Sciatic nerve (tissue), 2 donors: ENCODE measurements at regions not wholly inside any gene's neighbourhood (a gene's known extent, or its start where the extent isn't known, plus 50 kb on each side); places are given as distances from the start of the nearest gene placed in this dataset.
"Not testable (repeated sequence)": the region's sequence is repeated elsewhere in the genome, so short reads cannot be mapped to it uniquely, and the experiment has no call there.

ENCODE experiments used
- ATAC-seq: fragments of 200-7000 bp; cut with Tn5 transposase; one replicate; pipeline ENCODE4 v1.9.1; 2020; ENCODE audit warnings: mild to moderate bottlenecking, moderate library complexity
- DNase-seq: peaks from one replicate; pipeline ENCODE4 v3.0.0-alpha.2; 2020; ENCODE audit warnings: low spot score
- intact Hi-C: fragments of 100-400 bp; cut with DNase I; formaldehyde crosslinking; loops from one replicate; pipeline ENCODE4 v1.14.2; 2022
- donor health status: DM: no; HTN: no; CAD: no.
- donor health status: DM: no; HTN: no; CAD: no.

DNA sequence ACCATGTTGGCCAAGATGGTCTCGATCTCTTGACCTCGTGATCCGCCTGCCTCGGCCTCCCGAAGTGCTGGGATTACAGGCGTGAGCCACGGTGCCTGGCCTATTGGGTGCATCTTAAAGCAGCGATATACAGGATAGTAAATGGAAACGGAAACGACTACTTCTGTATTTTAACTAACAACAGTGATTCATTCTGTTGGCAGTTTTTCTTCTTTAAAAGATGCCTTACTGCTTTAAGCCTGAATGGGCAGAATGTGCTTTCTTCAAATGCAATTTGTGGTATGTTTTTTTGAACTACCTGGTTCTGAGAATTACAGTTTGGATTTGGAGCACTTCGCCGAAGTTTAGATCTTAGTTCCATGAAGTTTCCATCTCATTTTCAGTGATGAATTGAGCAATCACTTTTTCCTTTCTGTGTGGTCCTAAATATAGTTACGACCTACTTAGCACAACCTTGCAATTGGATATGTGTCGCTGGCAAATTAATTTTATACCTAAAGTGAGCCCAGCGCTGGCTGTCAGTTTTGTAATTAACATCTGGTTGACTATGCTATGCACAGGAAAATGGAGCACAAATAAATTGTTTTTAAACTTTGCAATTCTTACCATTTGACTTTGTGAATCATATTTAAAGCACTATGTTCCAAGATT lies 53.6 kb upstream of the EIF5 start:
- intact Hi-C loops = no loop called here
- ATAC-seq (peak; percentile 27), DNase-seq (no peak)

DNA sequence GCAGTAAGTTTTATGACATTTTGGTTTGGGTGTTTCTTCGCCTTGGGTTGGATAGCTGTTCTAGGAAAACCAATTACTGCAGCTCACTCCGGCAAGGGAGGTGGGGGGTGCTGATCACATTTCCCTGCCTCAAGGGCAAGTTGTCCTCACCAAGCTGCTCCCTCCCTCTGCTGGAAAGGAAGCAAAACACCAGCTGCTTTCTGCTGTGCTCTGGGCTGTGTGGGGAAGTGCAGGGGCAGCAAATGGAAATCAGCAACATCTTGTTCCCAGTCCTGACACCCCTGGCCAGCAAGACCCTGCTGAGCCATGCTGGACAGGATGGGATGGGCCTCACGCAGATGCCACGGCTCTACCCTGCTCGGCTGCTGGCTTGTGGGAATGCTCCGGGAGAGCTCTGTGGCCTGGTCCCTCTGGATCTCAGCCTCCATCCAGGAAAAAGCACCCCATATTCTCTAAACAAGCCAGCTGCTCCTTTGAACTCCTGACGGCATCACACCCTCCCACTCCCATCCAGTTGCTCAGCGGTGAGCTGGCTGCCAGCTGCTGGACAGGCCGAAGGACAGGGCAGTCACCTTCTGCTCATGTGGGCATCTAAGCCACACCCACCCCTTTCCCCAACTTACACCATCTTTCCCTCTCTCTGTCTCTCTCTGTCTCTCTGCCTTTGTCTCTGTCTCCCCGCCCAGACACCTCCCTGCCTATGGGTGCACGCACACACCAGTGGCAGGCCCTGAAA lies 52.4 kb upstream of the EIF5 start:
- DNase-seq (no peak), ATAC-seq (peak; percentile 67)
- intact Hi-C loops = no loop called here

DNA sequence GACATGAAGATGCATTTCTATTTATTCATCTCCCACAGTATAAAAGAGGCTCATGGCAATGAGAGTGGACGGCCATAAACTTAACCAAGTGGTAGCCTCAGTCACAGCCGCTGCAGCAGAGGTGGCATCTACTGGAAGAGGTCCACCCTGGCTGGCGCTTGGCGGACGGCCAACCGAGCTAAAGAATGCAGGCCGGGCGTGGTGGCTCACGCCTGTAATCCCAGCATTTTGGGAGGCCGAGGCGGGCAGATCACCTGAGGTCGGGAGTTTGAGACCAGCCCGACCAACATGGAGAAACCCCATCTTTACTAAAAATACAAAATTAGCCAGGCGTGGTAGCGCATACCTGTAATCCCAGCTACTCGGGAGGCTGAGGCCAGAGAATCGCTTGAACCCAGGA lies 51.7 kb upstream of the EIF5 start:
- DNase-seq, ATAC-seq, intact Hi-C loops: not testable (repeated sequence)

DNA sequence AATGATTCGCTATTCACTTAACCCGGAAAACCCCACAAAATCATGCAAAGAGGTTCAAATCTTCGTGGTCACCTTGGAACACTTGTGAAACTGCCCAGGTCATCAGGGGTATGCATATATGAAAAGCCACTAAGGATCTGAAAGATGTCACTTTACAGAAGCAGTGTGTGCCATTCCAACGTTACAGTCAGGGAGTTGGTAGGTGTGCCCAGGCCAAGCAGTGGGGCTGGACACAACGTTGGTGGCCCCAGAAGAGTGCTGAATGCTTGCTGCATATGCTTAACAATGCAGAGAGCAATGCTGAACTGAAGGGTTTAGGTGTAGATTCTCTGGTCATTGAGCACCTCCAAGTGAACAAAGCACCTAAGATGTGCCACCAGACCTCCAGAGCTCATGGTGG lies 51.1 kb upstream of the EIF5 start:
- intact Hi-C loops = no loop called here
- DNase-seq (no peak), ATAC-seq (no peak)

DNA sequence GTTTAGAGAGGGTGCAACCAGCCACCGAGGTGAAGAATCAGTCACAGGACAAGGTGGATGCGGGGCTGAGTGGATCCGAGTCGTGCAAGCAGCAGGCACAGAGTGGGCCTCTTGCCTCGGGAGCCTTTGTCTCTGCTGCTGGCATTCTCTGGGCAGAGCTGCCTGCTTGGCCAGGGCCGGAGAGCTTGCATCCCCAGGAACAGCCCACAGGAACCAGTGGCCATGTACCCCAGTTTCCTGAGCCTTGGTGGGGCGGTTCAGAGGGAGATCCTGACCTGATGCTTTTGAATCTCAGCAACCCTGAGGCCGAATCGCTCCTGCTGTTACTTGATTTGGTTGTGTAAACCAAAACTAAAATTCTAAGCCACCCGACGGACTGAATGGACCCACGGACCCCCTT lies 50.1 kb upstream of the EIF5 start:
- ATAC-seq (no peak), DNase-seq (no peak)
- intact Hi-C loops = no loop called here
